Esophagus muscularis mucosa (tissue), 4 donors: ENCODE measurements at regions not wholly inside any gene's neighbourhood (a gene's known extent, or its start where the extent isn't known, plus 50 kb on each side); places are given as distances from the start of the nearest gene placed in this dataset.

Source experiments
- EP300 ChIP-seq: sonication (generic); formaldehyde crosslinking; IDR thresholded peaks from one replicate; pipeline ENCODE4 v1.6.1; 2017; ENCODE audit warnings: antibody characterized with exemption
- POLR2A ChIP-seq: fragments of 450-650 bp; IDR thresholded peaks from one replicate; pipeline ENCODE4 v1.6.1; 2017; ENCODE audit warnings: antibody characterized with exemption, moderate library complexity, mild to moderate bottlenecking, low read depth
- POLR2AphosphoS5 ChIP-seq, 2 donors: sonication (generic); formaldehyde crosslinking; IDR thresholded peaks; one replicate each; pipeline ENCODE4 v1.6.1; 2017; ENCODE audit warnings: antibody characterized with exemption in 2 of 2
- TF ChIP-seq, protein P1 (sequence below), 3 experiments: fragments of 200-600 bp in 2 of 3; fragments of 450-650 bp in 1 of 3; sonication (generic) in 2 of 3; IDR thresholded peaks; one replicate each; pipeline ENCODE4 v1.5.1; 2017 to 2019; ENCODE audit warnings: antibody characterized with exemption in 3 of 3, mild to moderate bottlenecking in 2 of 3, moderate library complexity in 1 of 3

DNA sequence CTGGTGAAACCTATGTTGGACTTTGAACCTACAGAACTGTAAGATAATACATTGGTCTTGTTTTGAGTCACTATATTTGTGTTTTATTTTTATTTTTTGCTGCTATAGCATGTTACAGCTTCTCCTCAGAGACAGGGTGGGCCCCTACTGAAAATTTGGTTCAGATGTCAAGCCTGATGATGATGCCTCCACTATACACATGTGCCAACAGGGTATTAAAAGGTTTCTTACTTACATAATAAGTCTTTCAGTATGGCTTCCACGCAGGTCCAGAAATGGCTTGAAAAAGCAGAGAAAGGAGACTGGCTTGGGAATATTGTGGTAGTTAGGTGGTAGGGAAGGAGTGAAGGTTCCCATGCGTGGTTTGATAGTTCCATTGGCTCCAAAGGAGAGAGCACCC lies 52.9 kb upstream of the ELAC2 start:
- TF ChIP-seq, protein P1, sequence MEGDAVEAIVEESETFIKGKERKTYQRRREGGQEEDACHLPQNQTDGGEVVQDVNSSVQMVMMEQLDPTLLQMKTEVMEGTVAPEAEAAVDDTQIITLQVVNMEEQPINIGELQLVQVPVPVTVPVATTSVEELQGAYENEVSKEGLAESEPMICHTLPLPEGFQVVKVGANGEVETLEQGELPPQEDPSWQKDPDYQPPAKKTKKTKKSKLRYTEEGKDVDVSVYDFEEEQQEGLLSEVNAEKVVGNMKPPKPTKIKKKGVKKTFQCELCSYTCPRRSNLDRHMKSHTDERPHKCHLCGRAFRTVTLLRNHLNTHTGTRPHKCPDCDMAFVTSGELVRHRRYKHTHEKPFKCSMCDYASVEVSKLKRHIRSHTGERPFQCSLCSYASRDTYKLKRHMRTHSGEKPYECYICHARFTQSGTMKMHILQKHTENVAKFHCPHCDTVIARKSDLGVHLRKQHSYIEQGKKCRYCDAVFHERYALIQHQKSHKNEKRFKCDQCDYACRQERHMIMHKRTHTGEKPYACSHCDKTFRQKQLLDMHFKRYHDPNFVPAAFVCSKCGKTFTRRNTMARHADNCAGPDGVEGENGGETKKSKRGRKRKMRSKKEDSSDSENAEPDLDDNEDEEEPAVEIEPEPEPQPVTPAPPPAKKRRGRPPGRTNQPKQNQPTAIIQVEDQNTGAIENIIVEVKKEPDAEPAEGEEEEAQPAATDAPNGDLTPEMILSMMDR (IDR thresholded peaks at IDR 0.05): no peak
- TF ChIP-seq POLR2A: no peak
- no peak for TF ChIP-seq POLR2AphosphoS5 (IDR thresholded peaks at IDR 0.05)
- TF ChIP-seq EP300: no peak
